B cell (primary cell): ENCODE measurements at regions not wholly inside any gene's neighbourhood (a gene's known extent, or its start where the extent isn't known, plus 50 kb on each side); places are given as distances from the start of the nearest gene placed in this dataset.

Experiments
- ATAC-seq: fragments of 200-7000 bp; cut with Tn5 transposase; one replicate; pipeline ENCODE4 v1.10.0; 2021; ENCODE audit warnings: low read depth, mild to moderate bottlenecking, moderate number of reproducible peaks, moderate library complexity
- CTCF ChIA-PET: fragments of 350-600 bp; sonication (Branson Sonifier 250); formaldehyde crosslinking; loops from one replicate; lab custom pipeline; 2021; ENCODE audit warnings: antibody characterized with exemption, inconsistent platforms; lab: Charles Lee
- POLR2A ChIA-PET: fragments of 350-600 bp; sonication (Branson Sonifier 250); formaldehyde crosslinking; loops from one replicate; lab custom pipeline; 2021; ENCODE audit warnings: antibody characterized with exemption; lab: Charles Lee
- DNase-seq: peaks from one replicate; pipeline ENCODE4 v3.0.0; 2013
- H2AFZ ChIP-seq: 2 replicates; pipeline ENCODE4 v1.6.1; 2012; ENCODE audit warnings: mild to moderate bottlenecking, low read depth, low read length; ENCODE audit not compliant: insufficient read depth, poor library complexity, severe bottlenecking
- H3K27ac ChIP-seq, 2 donors: 1 replicate in 1 of 2; 2 replicates in 1 of 2; pipeline ENCODE4 v1.5.1; 2012 to 2013; ENCODE audit warnings: low read length in 2 of 2, mild to moderate bottlenecking in 2 of 2, moderate library complexity in 1 of 2
- H3K27me3 ChIP-seq, 4 experiments: fragments of 200-600 bp in 1 of 4; sonication (generic) in 1 of 4; replicated peaks in 1 of 4; 1 replicate in 2 of 4; 2 replicates in 2 of 4; pipeline versions ENCODE4 v1.6.1 to v1.7.0; 2013 to 2016; ENCODE audit warnings: low read length in 3 of 4, mild to moderate bottlenecking in 2 of 4, mixed read lengths in 1 of 4, moderate library complexity in 1 of 4; ENCODE audit not compliant: insufficient read depth in 4 of 4, control insufficient read depth in 3 of 4; ENCODE audit errors: control extremely low read depth in 1 of 4
- H3K36me3 ChIP-seq, 2 experiments: replicated peaks in 1 of 2; 1 replicate in 1 of 2; 2 replicates in 1 of 2; pipeline versions ENCODE4 v1.6.1 to v1.7.1; 2013; ENCODE audit warnings: low read length in 1 of 2; ENCODE audit not compliant: insufficient read depth in 2 of 2, control insufficient read depth in 1 of 2; ENCODE audit errors: control extremely low read depth in 1 of 2, extremely low read depth in 1 of 2
- H3K4me1 ChIP-seq, 2 donors: fragments of 200-600 bp in 1 of 2; sonication (generic) in 1 of 2; 1 replicate in 1 of 2; 2 replicates in 1 of 2; pipeline versions ENCODE4 v1.5.1 to v1.6.1; 2013 to 2017; ENCODE audit warnings: low read length in 2 of 2; ENCODE audit not compliant: control insufficient read depth in 2 of 2, insufficient read depth in 2 of 2
- H3K4me2 ChIP-seq: replicated peaks from 2 replicates; pipeline ENCODE3; 2012; ENCODE audit warnings: mild to moderate bottlenecking, low read depth, low read length; ENCODE audit not compliant: poor library complexity, severe bottlenecking
- H3K4me3 ChIP-seq, 5 experiments: fragments of 200-600 bp in 1 of 5; sonication (generic) in 1 of 5; 1 replicate in 3 of 5; 2 replicates in 2 of 5; pipeline versions ENCODE4 v1.5.1 to v1.7.0; 2011 to 2016; ENCODE audit warnings: low read length in 4 of 5, mild to moderate bottlenecking in 4 of 5, low read depth in 2 of 5, control low read depth in 1 of 5, moderate library complexity in 1 of 5; ENCODE audit not compliant: insufficient read depth in 1 of 5; ENCODE audit errors: control extremely low read depth in 1 of 5, extremely low read depth in 1 of 5
- H3K79me2 ChIP-seq: fragments of 200-600 bp; sonication (generic); one replicate; pipeline ENCODE4 v1.6.0; 2016; ENCODE audit warnings: low read length; ENCODE audit not compliant: control insufficient read depth, insufficient read depth
- H3K9ac ChIP-seq: fragments of 200-600 bp; sonication (generic); 2 replicates; pipeline ENCODE4 v1.6.1; 2017; ENCODE audit warnings: mild to moderate bottlenecking, low read length, moderate library complexity
- H3K9me3 ChIP-seq, 3 donors: one replicate each; pipeline versions ENCODE4 v1.6.1 to v1.7.1; 2013; ENCODE audit warnings: low read length in 2 of 3; ENCODE audit not compliant: control insufficient read depth in 2 of 3, insufficient read depth in 1 of 3; ENCODE audit errors: control extremely low read depth in 1 of 3
- H4K20me1 ChIP-seq: 2 replicates; pipeline ENCODE4 v1.6.0; 2012; ENCODE audit warnings: mild to moderate bottlenecking, low read length; ENCODE audit not compliant: insufficient read depth, control insufficient read depth, poor library complexity, severe bottlenecking
- H3K27ac Mint-ChIP-seq: one replicate; pipeline ENCODE4 v1.8.0; 2021; ENCODE audit warnings: mixed read lengths
- H3K27me3 Mint-ChIP-seq: one replicate; pipeline ENCODE4 v1.8.0; 2021; ENCODE audit warnings: mixed read lengths
- H3K4me1 Mint-ChIP-seq: one replicate; pipeline ENCODE4 v1.8.0; 2021; ENCODE audit warnings: mixed read lengths
- H3K4me3 Mint-ChIP-seq: one replicate; pipeline ENCODE4 v1.8.0; 2021; ENCODE audit warnings: mixed read lengths
- H3K9me3 Mint-ChIP-seq: one replicate; pipeline ENCODE4 v1.8.0; 2022; ENCODE audit warnings: mixed read lengths; ENCODE audit not compliant: insufficient read depth
- EZH2 ChIP-seq: IDR thresholded peaks from 2 replicates; pipeline ENCODE4 v1.6.1; 2012; ENCODE audit warnings: borderline replicate concordance, low read depth, mild to moderate bottlenecking, moderate library complexity, low read length; ENCODE audit not compliant: insufficient read depth, poor library complexity, severe bottlenecking
- WGBS: methylation state at CpG from one replicate; pipeline ENCODE4 v1.1.5; 2013; ENCODE audit warnings: missing lambda C conversion rate; ENCODE audit not compliant: insufficient coverage; 5-methylcytosine and 5-hydroxymethylcytosine counted together
- intact Hi-C: fragments of 100-400 bp; cut with micrococcal nuclease; formaldehyde crosslinking; loops from one replicate; pipeline ENCODE4 v1.10.0; 2022
- TF ChIP-seq, protein P1 (sequence below): fragments of 200-600 bp; IDR thresholded peaks from one replicate; pipeline ENCODE4 v1.8.0; 2022; ENCODE audit warnings: antibody characterized with exemption, mild to moderate bottlenecking

DNA sequence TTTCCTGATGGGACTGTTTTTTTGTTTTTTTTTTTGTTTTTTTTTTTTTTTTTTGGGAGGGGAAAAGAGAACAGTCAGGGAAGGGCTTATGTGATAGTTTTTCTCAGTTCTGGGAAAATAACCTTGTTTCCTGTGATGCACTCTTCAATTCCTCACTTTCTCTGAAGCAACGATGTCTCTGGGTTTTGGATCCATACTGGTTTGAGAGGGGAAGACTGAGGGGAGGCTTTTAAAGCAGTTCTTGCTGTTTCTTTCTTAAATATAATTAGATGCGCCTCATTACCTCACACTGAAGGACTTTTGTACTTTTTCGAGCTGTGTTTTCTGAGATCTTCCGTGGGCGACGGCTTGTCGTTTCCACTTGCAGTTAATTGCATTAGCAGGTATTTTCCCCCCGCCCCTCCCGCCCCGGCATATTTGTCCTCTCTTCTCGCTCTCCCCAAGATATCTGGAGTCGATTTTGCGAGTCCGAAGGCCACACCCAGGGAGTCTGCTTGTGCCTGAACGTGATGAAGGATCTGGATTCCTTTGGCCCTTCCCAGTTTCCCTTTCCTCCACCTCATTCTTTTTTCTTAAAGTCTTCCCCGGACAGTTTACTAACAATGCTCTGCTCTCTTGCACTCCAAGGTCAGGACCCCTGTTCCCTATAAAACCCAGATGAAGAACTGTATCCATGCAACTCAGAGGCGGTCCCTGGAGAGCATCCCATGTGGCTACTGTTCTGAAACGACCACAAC lies 125.2 kb upstream of the ZFHX3 start:
- H3K4me3 ChIP-seq = no peak overlapping the region
- CTCF ChIA-PET = no interaction called here
- no peak overlapping the region for H3K27ac Mint-ChIP-seq
- POLR2A ChIA-PET = no interaction called here
- TF ChIP-seq, protein P1, sequence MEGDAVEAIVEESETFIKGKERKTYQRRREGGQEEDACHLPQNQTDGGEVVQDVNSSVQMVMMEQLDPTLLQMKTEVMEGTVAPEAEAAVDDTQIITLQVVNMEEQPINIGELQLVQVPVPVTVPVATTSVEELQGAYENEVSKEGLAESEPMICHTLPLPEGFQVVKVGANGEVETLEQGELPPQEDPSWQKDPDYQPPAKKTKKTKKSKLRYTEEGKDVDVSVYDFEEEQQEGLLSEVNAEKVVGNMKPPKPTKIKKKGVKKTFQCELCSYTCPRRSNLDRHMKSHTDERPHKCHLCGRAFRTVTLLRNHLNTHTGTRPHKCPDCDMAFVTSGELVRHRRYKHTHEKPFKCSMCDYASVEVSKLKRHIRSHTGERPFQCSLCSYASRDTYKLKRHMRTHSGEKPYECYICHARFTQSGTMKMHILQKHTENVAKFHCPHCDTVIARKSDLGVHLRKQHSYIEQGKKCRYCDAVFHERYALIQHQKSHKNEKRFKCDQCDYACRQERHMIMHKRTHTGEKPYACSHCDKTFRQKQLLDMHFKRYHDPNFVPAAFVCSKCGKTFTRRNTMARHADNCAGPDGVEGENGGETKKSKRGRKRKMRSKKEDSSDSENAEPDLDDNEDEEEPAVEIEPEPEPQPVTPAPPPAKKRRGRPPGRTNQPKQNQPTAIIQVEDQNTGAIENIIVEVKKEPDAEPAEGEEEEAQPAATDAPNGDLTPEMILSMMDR = no peak
- TF ChIP-seq EZH2 = no peak
- no peaks in the 10 kb centered on the region for H3K36me3 ChIP-seq
- no peak overlapping the region for H3K4me3 Mint-ChIP-seq
- no peaks in the 10 kb centered on the region for H3K9me3 ChIP-seq
- peaks cover 3% of the 10 kb centered on the region for H3K27me3 Mint-ChIP-seq
- intact Hi-C loops = no loop called here
- H2AFZ ChIP-seq = no peak overlapping the region
- H3K79me2 ChIP-seq = no peaks in the 10 kb centered on the region
- H3K4me1 ChIP-seq = no peaks in the 10 kb centered on the region
- H3K27ac ChIP-seq = no peak overlapping the region
- no peak overlapping the region for H3K4me2 ChIP-seq
- no peak overlapping the region for H3K9ac ChIP-seq
- H3K4me1 Mint-ChIP-seq = no peaks in the 10 kb centered on the region
- no peaks in the 10 kb centered on the region for H3K27me3 ChIP-seq
- DNase-seq (no peak), ATAC-seq (no peak)
- 89% methylated on average over 16 of the region's 18 CpGs for WGBS
- H3K9me3 Mint-ChIP-seq = no peaks in the 10 kb centered on the region
- no peaks in the 10 kb centered on the region for H4K20me1 ChIP-seq

DNA sequence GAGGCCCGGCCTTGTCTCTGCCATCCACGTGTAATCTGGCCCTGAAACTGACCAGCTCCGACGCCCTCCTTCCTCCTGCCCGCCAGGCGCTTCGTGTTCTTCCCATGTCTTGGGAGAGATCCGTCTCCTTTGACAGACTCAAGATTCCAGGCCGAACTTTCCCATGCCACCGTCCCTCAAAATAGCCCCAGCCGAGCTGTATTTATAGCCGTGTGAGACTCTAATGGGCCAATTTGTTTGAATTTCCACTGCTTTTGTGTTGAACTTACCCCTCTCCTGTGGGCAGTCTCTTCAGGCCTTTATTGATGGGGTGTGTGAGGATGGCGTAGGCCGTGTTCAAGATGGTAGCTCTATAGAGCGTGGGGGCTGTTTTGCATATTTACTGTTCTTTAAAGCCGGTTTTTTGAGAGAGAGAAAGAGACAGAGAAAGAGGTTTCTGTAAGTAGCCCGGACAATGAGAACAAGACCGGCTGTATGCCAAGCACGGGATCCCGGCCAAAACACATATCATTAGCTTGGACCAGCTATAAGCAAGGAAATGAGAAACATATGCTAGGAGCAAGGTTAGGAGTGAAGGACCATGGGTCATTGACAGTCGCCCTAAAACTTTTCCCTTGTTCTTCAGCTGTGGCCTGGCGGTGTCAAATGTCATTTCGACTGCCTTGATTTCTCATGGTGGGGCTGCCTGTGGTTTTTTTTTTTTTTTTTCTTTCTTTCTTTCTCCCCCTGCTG lies 124.5 kb upstream of the ZFHX3 start:
- H3K27me3 Mint-ChIP-seq = peaks cover 8% of the 10 kb centered on the region
- TF ChIP-seq, protein P1 = no peak
- TF ChIP-seq EZH2 = no peak
- ATAC-seq (no peak), DNase-seq (no peak)
- Histone ChIP-seq H3K36me3 (no peaks in the 10 kb centered on the region), H3K4me1 (no peaks in the 10 kb centered on the region), H3K79me2 (no peaks in the 10 kb centered on the region), H3K9ac (no peak overlapping the region), H4K20me1 (no peaks in the 10 kb centered on the region), H3K9me3 (no peaks in the 10 kb centered on the region), H3K27ac (no peak overlapping the region), H2AFZ (no peak overlapping the region), H3K4me3 (no peak overlapping the region), H3K27me3 (no peaks in the 10 kb centered on the region), H3K4me2 (no peak overlapping the region)
- peaks cover 2% of the 10 kb centered on the region for H3K4me1 Mint-ChIP-seq
- H3K27ac Mint-ChIP-seq = no peak overlapping the region
- intact Hi-C loops = no loop called here
- POLR2A ChIA-PET = no interaction called here
- CTCF ChIA-PET = no interaction called here
- over 99% methylated on average over 15 of the region's 23 CpGs for WGBS
- no peaks in the 10 kb centered on the region for H3K9me3 Mint-ChIP-seq
- H3K4me3 Mint-ChIP-seq = no peak overlapping the region
